HK-2 (cell line): ENCODE measurements at regions not wholly inside any gene's neighbourhood (a gene's known extent, or its start where the extent isn't known, plus 50 kb on each side); places are given as distances from the start of the nearest gene placed in this dataset.
A peak's percentile ranks its signal among the peaks of the same experiment; 100 is the strongest.
"Not testable (repeated sequence)": the region's sequence is repeated elsewhere in the genome, so short reads cannot be mapped to it uniquely, and the experiment has no call there.

ENCODE experiments used
- DNase-seq: peaks from one replicate; pipeline ENCODE4 v3.0.0-alpha.2; 2018; ENCODE audit not compliant: unreplicated experiment

- no peak for DNase-seq
Observed at GRCh38 chrX:45992402-45993123, 552.7 kb downstream of the ZNF674 start.

- DNase-seq, result peak; percentile 1
Observed at GRCh38 chrX:45986971-45987370, 558.2 kb downstream of the ZNF674 start.

GRCh38 chrX:45986081-45986480, 559.1 kb downstream of the ZNF674 start:
- no peak for DNase-seq

GRCh38 chrX:45982958-45983727, 562.1 kb downstream of the ZNF674 start:
- DNase-seq, result not testable (repeated sequence)

- no peak for DNase-seq
Observed at GRCh38 chrX:45980726-45981125, 564.5 kb downstream of the ZNF674 start.

- DNase-seq, result no peak
Observed at GRCh38 chrX:45975633-45976032, 569.6 kb downstream of the ZNF674 start.

GRCh38 chrX:45972636-45973035, 572.6 kb downstream of the ZNF674 start:
- no peak for DNase-seq

- DNase-seq, result no peak
Observed at GRCh38 chrX:45959567-45959966, 585.7 kb downstream of the ZNF674 start.

GRCh38 chrX:45956191-45956870, 588.9 kb downstream of the ZNF674 start:
- no peak for DNase-seq

GRCh38 chrX:45955661-45956060, 589.6 kb downstream of the ZNF674 start:
- no peak for DNase-seq

GRCh38 chrX:45954026-45954425, 591.2 kb downstream of the ZNF674 start:
- no peak for DNase-seq

GRCh38 chrX:45952030-45952429, 593.2 kb downstream of the ZNF674 start:
- no peak for DNase-seq

- DNase-seq, result no peak
Observed at GRCh38 chrX:45935408-45935807, 609.8 kb downstream of the ZNF674 start.

GRCh38 chrX:45912316-45912715, 632.9 kb downstream of the ZNF674 start:
- DNase-seq, result no peak

- no peak for DNase-seq
Observed at GRCh38 chrX:45907786-45908185, 637.4 kb downstream of the ZNF674 start.

- no peak for DNase-seq
Observed at GRCh38 chrX:45903781-45904201, 641.4 kb downstream of the ZNF674 start.

- DNase-seq, result no peak
Observed at GRCh38 chrX:45900766-45901615, 644.2 kb downstream of the ZNF674 start.

- no peak for DNase-seq
Observed at GRCh38 chrX:45894864-45895645, 650.2 kb downstream of the ZNF674 start.

GRCh38 chrX:45889471-45889870, 655.8 kb downstream of the ZNF674 start:
- no peak for DNase-seq

GRCh38 chrX:45888518-45888917, 656.7 kb downstream of the ZNF674 start:
- DNase-seq, result no peak

- no peak for DNase-seq
Observed at GRCh38 chrX:45885931-45886330, 659.3 kb downstream of the ZNF674 start.
